H9 (cell line): ENCODE measurements at regions not wholly inside any gene's neighbourhood (a gene's known extent, or its start where the extent isn't known, plus 50 kb on each side); places are given as distances from the start of the nearest gene placed in this dataset.
A peak's percentile ranks its signal among the peaks of the same experiment; 100 is the strongest.

ENCODE experiments used
- DNase-seq: peaks from one replicate; pipeline ENCODE4 v3.0.0-alpha.2; 2017
- H2AFZ ChIP-seq: one replicate; pipeline ENCODE4 v1.6.1; 2013; ENCODE audit warnings: mild to moderate bottlenecking, low read length, control low read depth, moderate library complexity
- H2AK5ac ChIP-seq: 2 replicates; pipeline ENCODE4 v1.6.1; 2013; ENCODE audit warnings: low read length, control low read depth, mixed read lengths; ENCODE audit not compliant: insufficient read length
- H2BK120ac ChIP-seq: one replicate; pipeline ENCODE4 v1.6.1; 2013; ENCODE audit warnings: low read depth, mild to moderate bottlenecking, low read length, control low read depth, inconsistent platforms; ENCODE audit not compliant: poor library complexity, severe bottlenecking
- H2BK12ac ChIP-seq: 2 replicates; pipeline ENCODE4 v1.6.1; 2013; ENCODE audit warnings: low read length, control low read depth, mixed read lengths, low read depth; ENCODE audit not compliant: insufficient read length
- H2BK15ac ChIP-seq: 2 replicates; pipeline ENCODE4 v1.6.1; 2013; ENCODE audit warnings: low read depth, low read length, control low read depth
- H2BK20ac ChIP-seq: one replicate; pipeline ENCODE4 v1.6.1; 2013; ENCODE audit warnings: low read depth, mild to moderate bottlenecking, low read length, control low read depth, inconsistent platforms; ENCODE audit not compliant: poor library complexity, severe bottlenecking
- H2BK5ac ChIP-seq: 2 replicates; pipeline ENCODE4 v1.6.1; 2013; ENCODE audit warnings: low read length, control low read depth, mixed read lengths; ENCODE audit not compliant: insufficient read length
- H3K14ac ChIP-seq: 2 replicates; pipeline ENCODE4 v1.6.1; 2013; ENCODE audit warnings: low read length, control low read depth; ENCODE audit not compliant: insufficient read depth
- H3K18ac ChIP-seq: 2 replicates; pipeline ENCODE4 v1.6.1; 2013; ENCODE audit warnings: low read depth, mild to moderate bottlenecking, mixed read lengths, low read length, control low read depth; ENCODE audit not compliant: insufficient read length
- H3K23ac ChIP-seq: 2 replicates; pipeline ENCODE4 v1.6.1; 2013; ENCODE audit warnings: low read length, control low read depth, mixed read lengths, low read depth; ENCODE audit not compliant: insufficient read length
- H3K23me2 ChIP-seq: 2 replicates; pipeline ENCODE4 v1.6.1; 2013; ENCODE audit warnings: low read depth, mild to moderate bottlenecking, mixed read lengths, low read length, control low read depth; ENCODE audit not compliant: insufficient read length, poor library complexity, severe bottlenecking
- H3K27ac ChIP-seq: 2 replicates; pipeline ENCODE4 v1.5.1; 2013; ENCODE audit warnings: low read length, control low read depth, mixed read lengths, low read depth; ENCODE audit not compliant: insufficient read length
- H3K27me3 ChIP-seq: 2 replicates; pipeline ENCODE4 v1.6.1; 2013; ENCODE audit warnings: low read length, control low read depth, inconsistent platforms; ENCODE audit not compliant: insufficient read depth
- H3K4ac ChIP-seq: 2 replicates; pipeline ENCODE4 v1.6.1; 2013; ENCODE audit warnings: low read depth, mild to moderate bottlenecking, control low read depth, inconsistent platforms, low read length, moderate library complexity
- H3K4me1 ChIP-seq: 2 replicates; pipeline ENCODE4 v1.6.1; 2013; ENCODE audit warnings: low read length, control low read depth, inconsistent platforms; ENCODE audit not compliant: insufficient read depth
- H3K4me2 ChIP-seq: 2 replicates; pipeline ENCODE4 v1.6.1; 2013; ENCODE audit warnings: low read length, control low read depth, mixed read lengths; ENCODE audit not compliant: insufficient read length, insufficient read depth
- H3K56ac ChIP-seq: 2 replicates; pipeline ENCODE4 v1.6.1; 2013; ENCODE audit warnings: low read depth, mild to moderate bottlenecking, mixed read lengths, low read length, control low read depth; ENCODE audit not compliant: insufficient read length
- H3K79me1 ChIP-seq: 2 replicates; pipeline ENCODE4 v1.6.1; 2013; ENCODE audit warnings: low read depth, mild to moderate bottlenecking, moderate library complexity, low read length, control low read depth, inconsistent platforms; ENCODE audit not compliant: insufficient read depth, poor library complexity, severe bottlenecking
- H3K79me2 ChIP-seq: 2 replicates; pipeline ENCODE4 v1.6.1; 2013; ENCODE audit warnings: low read length, control low read depth, inconsistent platforms; ENCODE audit not compliant: insufficient read depth
- H3K9ac ChIP-seq: 2 replicates; pipeline ENCODE4 v1.6.1; 2013; ENCODE audit warnings: low read length, control low read depth, mixed read lengths; ENCODE audit not compliant: insufficient read length; ENCODE audit errors: extremely low read depth
- H3K9me3 ChIP-seq: one replicate; pipeline ENCODE4 v1.6.1; 2013; ENCODE audit warnings: low read depth, low read length, inconsistent platforms; ENCODE audit not compliant: control insufficient read depth
- H3T11ph ChIP-seq: one replicate; pipeline ENCODE4 v1.6.1; 2013; ENCODE audit warnings: mild to moderate bottlenecking, low read length, control low read depth, inconsistent platforms
- H4K20me1 ChIP-seq: one replicate; pipeline ENCODE4 v1.6.1; 2013; ENCODE audit not compliant: control insufficient read depth, insufficient read length, insufficient read depth
- H4K5ac ChIP-seq: 2 replicates; pipeline ENCODE4 v1.6.1; 2013; ENCODE audit warnings: low read depth, mild to moderate bottlenecking, mixed read lengths, low read length, control low read depth; ENCODE audit not compliant: insufficient read length
- H4K8ac ChIP-seq: replicated peaks from 2 replicates; pipeline ENCODE4 v1.6.1; 2013; ENCODE audit warnings: low read length, control low read depth, mixed read lengths, low read depth; ENCODE audit not compliant: insufficient read length
- H4K91ac ChIP-seq: 2 replicates; pipeline ENCODE4 v1.6.1; 2013; ENCODE audit warnings: low read depth, mild to moderate bottlenecking, moderate library complexity, mixed read lengths, low read length, control low read depth; ENCODE audit not compliant: insufficient read length
- H3K27ac Mint-ChIP-seq, 3 experiments: 2 replicates in 2 of 3; 3 replicates in 1 of 3; pipeline ENCODE4 v1.8.0; 2020 to 2021; ENCODE audit warnings: mixed read lengths in 3 of 3, mild to moderate bottlenecking in 1 of 3, moderate library complexity in 1 of 3
- H3K27me3 Mint-ChIP-seq: 2 replicates; pipeline ENCODE4 v1.8.0; 2021; ENCODE audit warnings: low read depth, mild to moderate bottlenecking, moderate library complexity, mixed read lengths
- H3K36me3 Mint-ChIP-seq, 3 experiments: 2 replicates in 2 of 3; 3 replicates in 1 of 3; pipeline ENCODE4 v1.8.0; 2020 to 2021; ENCODE audit warnings: low read depth in 3 of 3, mixed read lengths in 3 of 3; ENCODE audit not compliant: insufficient read depth in 1 of 3
- H3K4me1 Mint-ChIP-seq, 2 experiments: 2 replicates each; pipeline ENCODE4 v1.8.0; 2020; ENCODE audit warnings: mixed read lengths in 2 of 2
- H3K4me3 Mint-ChIP-seq, 2 experiments: 2 replicates in 1 of 2; 3 replicates in 1 of 2; pipeline ENCODE4 v1.8.0; 2020 to 2021; ENCODE audit warnings: mild to moderate bottlenecking in 2 of 2, mixed read lengths in 2 of 2, moderate library complexity in 1 of 2
- H3K9me3 Mint-ChIP-seq, 2 experiments: 2 replicates in 1 of 2; 3 replicates in 1 of 2; pipeline ENCODE4 v1.8.0; 2020; ENCODE audit warnings: mild to moderate bottlenecking in 2 of 2, mixed read lengths in 2 of 2, moderate library complexity in 1 of 2
- WGBS: extraction: QIAGEN DNeasy Blood & Tissue Kit; methylation state at CpG from one replicate; pipeline ENCODE4 v1.1.7; 2013; ENCODE audit warnings: missing lambda C conversion rate, low lambda C conversion rate, mixed read lengths; ENCODE audit not compliant: insufficient read length; ENCODE audit errors: extremely low coverage; 5-methylcytosine and 5-hydroxymethylcytosine counted together
- TF ChIP-seq, protein P1 (sequence below): fragments of 200-600 bp; sonication (generic); conservative IDR thresholded peaks from 3 replicates; pipeline ENCODE4 v1.8.0; 2021; ENCODE audit warnings: antibody characterized with exemption, mild to moderate bottlenecking

DNA sequence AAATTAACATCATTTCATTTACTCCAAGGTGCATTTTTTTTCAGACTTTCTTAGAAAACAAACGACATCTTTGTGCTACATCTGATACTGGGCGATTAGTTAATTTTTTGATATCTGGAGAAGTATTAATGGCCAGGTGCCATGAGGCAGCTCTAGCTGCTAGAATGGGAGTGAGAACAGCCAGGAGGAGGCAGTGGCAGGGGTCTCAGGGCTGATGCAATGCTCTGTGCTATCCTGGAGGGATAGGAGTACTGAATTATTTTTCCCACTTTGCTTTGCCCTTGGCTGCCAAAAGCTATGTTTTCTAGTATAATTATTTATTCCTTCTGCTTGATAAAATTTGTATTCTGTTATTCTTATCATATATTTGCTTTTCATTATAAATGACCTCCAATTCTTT is 133.6 kb upstream of the NOX3 start:
- Histone ChIP-seq H2BK12ac (no peak overlapping the region), H3K27me3 (no peaks in the 10 kb centered on the region), H3T11ph (no peak overlapping the region), H2AK5ac (no peak overlapping the region), H2BK5ac (no peak overlapping the region), H3K4me2 (no peak overlapping the region), H4K8ac (no peak overlapping the region), H3K14ac (no peak overlapping the region), H4K91ac (no peak overlapping the region), H4K20me1 (no peaks in the 10 kb centered on the region), H3K23me2 (no peaks in the 10 kb centered on the region), H2BK20ac (no peak overlapping the region), H3K4ac (no peak overlapping the region), H3K56ac (no peak overlapping the region), H3K9me3 (no peaks in the 10 kb centered on the region), H3K18ac (no peak overlapping the region), H2BK15ac (no peak overlapping the region), H3K27ac (no peak overlapping the region), H4K5ac (no peak overlapping the region), H3K79me2 (no peaks in the 10 kb centered on the region), H3K4me1 (no peaks in the 10 kb centered on the region; the same call in 1 of the 2 replicates), H3K79me1 (no peaks in the 10 kb centered on the region), H3K9ac (no peak overlapping the region), H2AFZ (no peak overlapping the region), H2BK120ac (no peak overlapping the region), H3K23ac (no peak overlapping the region)
- DNase-seq, result no peak
- Mint-ChIP-seq H3K4me1 (peaks cover 8 to 9% of the 10 kb centered on the region in 2 experiments), H3K36me3 (no peaks in the 10 kb centered on the region; a peak in 2 of 7 replicates), H3K27ac (peak overlapping the region in 2 of 3 experiments; percentile 12 to 33; a peak in 1 of 7 replicates), H3K27me3 (no peaks in the 10 kb centered on the region), H3K4me3 (no peak overlapping the region), H3K9me3 (no peaks in the 10 kb centered on the region)
- WGBS, result no CpG with 5 or more reads among the region's 2 CpGs
- TF ChIP-seq, protein P1, sequence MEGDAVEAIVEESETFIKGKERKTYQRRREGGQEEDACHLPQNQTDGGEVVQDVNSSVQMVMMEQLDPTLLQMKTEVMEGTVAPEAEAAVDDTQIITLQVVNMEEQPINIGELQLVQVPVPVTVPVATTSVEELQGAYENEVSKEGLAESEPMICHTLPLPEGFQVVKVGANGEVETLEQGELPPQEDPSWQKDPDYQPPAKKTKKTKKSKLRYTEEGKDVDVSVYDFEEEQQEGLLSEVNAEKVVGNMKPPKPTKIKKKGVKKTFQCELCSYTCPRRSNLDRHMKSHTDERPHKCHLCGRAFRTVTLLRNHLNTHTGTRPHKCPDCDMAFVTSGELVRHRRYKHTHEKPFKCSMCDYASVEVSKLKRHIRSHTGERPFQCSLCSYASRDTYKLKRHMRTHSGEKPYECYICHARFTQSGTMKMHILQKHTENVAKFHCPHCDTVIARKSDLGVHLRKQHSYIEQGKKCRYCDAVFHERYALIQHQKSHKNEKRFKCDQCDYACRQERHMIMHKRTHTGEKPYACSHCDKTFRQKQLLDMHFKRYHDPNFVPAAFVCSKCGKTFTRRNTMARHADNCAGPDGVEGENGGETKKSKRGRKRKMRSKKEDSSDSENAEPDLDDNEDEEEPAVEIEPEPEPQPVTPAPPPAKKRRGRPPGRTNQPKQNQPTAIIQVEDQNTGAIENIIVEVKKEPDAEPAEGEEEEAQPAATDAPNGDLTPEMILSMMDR, result peak; percentile 26; the same call in 2 of the 3 replicates
